ENCODE measurements at regions not wholly inside any gene's neighbourhood (a gene's known extent, or its start where the extent isn't known, plus 50 kb on each side); places are given as distances from the start of the nearest gene placed in this dataset.
"Not testable (repeated sequence)": the region's sequence is repeated elsewhere in the genome, so short reads cannot be mapped to it uniquely, and the experiment has no call there.

DNA sequence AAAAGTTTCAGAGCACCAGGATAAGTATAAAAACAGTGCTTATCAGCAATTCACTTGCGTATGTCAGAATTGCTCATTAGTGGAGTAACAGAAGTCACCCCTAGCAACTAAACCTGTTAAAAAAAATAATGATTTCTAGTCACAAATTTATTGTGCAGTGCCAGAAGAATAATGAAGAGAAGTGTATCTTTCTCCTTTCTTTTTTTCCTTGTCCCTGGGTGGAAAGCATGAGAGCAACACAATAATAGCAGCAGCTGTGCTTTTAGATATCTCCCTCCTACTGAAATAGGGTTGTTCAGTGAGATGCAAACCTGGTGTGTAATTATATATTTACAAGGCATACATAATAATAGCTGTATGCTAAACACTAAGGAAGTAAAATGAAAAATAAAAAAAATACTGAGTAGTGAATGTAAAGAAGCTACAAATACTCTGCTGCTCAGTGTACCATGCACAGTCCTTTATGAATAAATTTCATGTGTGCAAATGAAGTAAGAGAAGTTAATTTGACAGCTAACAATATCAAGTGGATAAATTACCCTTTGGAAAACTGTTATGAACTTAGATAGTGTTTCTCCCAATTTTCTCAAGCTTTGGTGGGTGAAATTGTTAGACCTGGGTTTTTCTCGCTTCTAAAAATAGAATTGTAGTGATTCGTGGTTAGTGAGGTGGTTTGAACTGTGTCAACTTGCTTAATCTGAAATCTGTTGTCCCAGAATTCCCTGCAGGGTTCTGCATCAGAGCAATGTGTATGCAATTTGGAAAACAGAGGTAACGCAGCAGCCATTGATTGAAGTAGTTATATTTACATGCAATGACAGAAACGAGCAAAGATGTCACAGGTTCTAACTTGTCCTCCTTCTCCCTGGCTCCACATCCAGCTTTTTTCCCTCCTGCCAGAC, 125.7 kb upstream of the NDST3 start:
- FAIRE-seq (no peak), DNase-seq (ENCODE audit: insufficient read length) (no peak)
- TF ChIP-seq POLR2AphosphoS5 (IDR thresholded peaks at IDR 0.05; ENCODE audit: low read depth, low read length) (no peak), TAF1 (IDR thresholded peaks at IDR 0.05; ENCODE audit: borderline replicate concordance, low read depth, low read length) (no peak), POLR2A (IDR thresholded peaks at IDR 0.05; ENCODE audit: low read depth, low read length) (no peak)

DNA sequence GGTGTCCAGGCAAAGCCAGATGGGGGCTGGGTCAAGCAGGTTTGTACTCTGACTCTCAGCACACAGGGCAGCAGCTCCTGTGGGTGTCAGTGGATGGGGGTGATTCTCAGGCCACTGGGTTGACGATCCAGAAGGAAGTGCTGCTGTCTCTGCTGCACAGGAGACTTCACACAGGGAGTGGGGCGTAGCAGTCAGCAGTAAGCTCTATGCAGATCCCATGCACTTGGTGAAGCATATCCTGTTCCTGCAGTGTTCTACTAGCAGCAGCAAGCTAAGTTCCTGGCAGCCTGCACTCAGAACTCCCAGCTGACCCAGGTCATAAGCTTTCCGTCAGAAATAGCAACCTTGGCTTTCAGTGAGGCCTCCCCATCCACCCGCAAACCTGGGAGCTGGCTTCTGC, 117.6 kb upstream of the NDST3 start:
- DNase-seq (ENCODE audit: insufficient read length) (no peak), FAIRE-seq (no peak)
- no peak for TF ChIP-seq POLR2AphosphoS5 (IDR thresholded peaks at IDR 0.05; ENCODE audit: low read depth, low read length)
- no peak for TF ChIP-seq POLR2A (IDR thresholded peaks at IDR 0.05; ENCODE audit: low read depth, low read length)
- TF ChIP-seq TAF1 (IDR thresholded peaks at IDR 0.05; ENCODE audit: borderline replicate concordance, low read depth, low read length): no peak

DNA sequence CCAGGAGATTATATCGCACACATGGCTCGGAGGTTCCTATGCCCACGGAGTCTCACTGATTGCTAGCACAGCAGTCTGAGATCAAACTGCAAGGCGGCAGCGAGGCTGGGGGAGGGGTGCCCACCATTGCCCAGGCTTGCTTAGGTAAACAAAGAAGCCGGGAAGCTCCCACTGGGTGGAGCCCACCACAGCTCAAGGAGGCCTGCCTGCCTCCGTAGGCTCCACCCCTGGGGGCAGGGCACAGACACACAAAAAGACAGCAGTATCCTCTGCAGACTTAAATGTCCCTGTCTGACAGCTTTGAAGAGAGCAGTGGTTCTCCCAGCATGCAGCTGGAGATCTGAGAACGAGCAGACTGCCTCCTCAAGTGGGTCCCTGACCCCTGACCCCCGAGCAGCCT, 112.0 kb upstream of the NDST3 start:
- FAIRE-seq; DNase-seq (ENCODE audit: insufficient read length): not testable (repeated sequence)

DNA sequence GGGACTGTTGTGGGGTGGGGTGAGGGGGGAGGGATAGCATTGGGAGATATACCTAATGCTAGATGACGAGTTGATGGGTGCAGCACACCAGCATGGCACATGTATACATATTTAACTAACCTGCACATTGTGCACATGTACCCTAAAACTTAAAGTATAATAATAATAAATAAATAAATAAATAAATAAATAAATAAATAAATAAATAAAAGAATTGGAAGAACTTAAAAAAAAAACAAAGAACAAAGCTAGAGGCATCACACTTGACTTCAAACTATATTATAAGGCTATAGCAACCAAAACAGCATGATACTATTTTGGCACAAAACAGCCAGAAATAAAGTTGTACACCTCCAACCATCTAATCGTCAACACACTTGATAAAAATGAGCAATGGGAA, 106.5 kb upstream of the NDST3 start:
- DNase-seq (ENCODE audit: insufficient read length); FAIRE-seq: not testable (repeated sequence)

DNA sequence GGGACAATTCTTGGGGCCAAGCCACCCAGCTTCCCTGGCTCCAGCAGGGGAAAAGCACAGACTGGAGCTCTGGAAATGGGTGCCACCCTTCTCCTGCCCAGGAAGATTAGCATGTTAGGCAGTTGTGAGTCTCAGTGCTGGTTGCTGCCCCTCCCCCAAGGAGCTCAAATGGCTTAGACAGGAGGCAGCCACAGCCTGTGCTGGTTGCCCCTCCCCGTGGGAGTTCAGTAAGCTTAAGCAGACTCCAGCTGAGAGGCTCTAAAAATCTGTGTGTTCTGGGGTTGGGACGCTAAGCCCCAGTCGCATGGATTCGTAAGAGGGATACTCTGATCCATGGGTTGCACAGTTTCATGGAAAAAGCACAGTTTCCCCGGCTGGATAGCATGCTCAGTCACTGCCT, 92.7 kb upstream of the NDST3 start:
- DNase-seq (ENCODE audit: insufficient read length) (no peak), FAIRE-seq (no peak)
- TF ChIP-seq POLR2AphosphoS5 (IDR thresholded peaks at IDR 0.05; ENCODE audit: low read depth, low read length) (no peak), POLR2A (IDR thresholded peaks at IDR 0.05; ENCODE audit: low read depth, low read length) (no peak), TAF1 (IDR thresholded peaks at IDR 0.05; ENCODE audit: borderline replicate concordance, low read depth, low read length) (no peak)

DNA sequence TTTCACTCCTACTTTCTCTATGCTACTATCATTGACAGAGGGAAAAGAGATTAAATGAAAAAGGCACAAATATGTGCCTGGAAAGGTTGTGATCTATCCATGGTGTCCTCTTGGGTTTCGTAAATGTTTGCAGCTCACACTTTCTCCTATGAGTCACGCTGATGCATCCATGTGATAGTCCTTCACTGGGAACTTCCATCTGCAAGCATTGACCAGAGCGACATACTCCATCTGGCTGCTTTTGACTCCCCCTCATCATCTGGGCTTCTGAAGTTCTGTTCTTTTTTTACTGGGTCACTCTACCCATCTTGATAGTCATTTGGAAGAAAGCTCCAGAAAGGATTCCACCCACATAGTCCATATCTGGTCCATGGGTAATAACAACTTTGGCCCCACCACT, 84.7 kb upstream of the NDST3 start:
- DNase-seq (ENCODE audit: insufficient read length) (no peak), FAIRE-seq (no peak)
- TF ChIP-seq POLR2A (IDR thresholded peaks at IDR 0.05; ENCODE audit: low read depth, low read length) (no peak), POLR2AphosphoS5 (IDR thresholded peaks at IDR 0.05; ENCODE audit: low read depth, low read length) (no peak), TAF1 (IDR thresholded peaks at IDR 0.05; ENCODE audit: borderline replicate concordance, low read depth, low read length) (no peak)

DNA sequence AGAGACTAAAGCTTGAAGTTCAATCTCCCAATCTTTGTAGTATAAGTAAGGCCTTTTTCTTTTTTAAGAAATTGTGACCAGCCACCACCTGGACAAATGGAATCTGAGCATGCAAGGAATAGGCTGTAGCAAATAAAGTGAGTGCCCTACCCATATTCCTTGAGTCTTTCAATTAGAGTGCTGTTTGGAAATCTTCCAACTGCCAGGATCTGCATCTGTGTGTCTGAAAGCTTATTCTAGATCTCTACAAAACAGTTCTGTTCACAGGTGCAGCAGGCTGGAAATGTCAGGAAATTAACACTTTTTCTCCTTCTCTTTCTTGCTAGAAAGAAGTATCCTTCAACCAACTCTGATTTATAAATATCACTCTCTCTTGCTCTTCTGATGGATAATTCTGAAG, 76.7 kb upstream of the NDST3 start:
- no peak for DNase-seq (ENCODE audit: insufficient read length)
- no peak for FAIRE-seq
- TF ChIP-seq POLR2AphosphoS5 (IDR thresholded peaks at IDR 0.05; ENCODE audit: low read depth, low read length) (no peak), TAF1 (IDR thresholded peaks at IDR 0.05; ENCODE audit: borderline replicate concordance, low read depth, low read length) (no peak), POLR2A (IDR thresholded peaks at IDR 0.05; ENCODE audit: low read depth, low read length) (no peak)

DNA sequence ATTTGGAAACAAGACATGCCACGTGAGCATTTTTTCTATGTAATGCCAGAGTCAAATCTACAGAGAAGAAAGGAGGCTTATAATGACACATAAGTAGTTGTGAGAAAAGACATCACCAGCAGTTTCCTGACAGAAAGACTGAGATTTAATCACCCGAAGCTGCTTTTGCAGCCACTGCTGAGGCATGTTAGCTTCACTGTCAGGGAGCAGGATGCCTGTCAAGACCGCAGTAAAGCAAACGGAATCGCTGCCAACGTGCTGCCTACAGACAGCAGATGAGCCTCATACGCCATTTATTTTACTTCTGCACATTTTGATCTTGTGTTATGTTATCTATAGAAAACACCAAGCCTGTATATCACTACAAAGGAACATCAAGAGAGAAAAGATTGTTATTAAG, 68.7 kb upstream of the NDST3 start:
- DNase-seq (ENCODE audit: insufficient read length): no peak
- no peak for FAIRE-seq
- no peak for TF ChIP-seq TAF1 (IDR thresholded peaks at IDR 0.05; ENCODE audit: borderline replicate concordance, low read depth, low read length)
- no peak for TF ChIP-seq POLR2AphosphoS5 (IDR thresholded peaks at IDR 0.05; ENCODE audit: low read depth, low read length)
- no peak for TF ChIP-seq POLR2A (IDR thresholded peaks at IDR 0.05; ENCODE audit: low read depth, low read length)

DNA sequence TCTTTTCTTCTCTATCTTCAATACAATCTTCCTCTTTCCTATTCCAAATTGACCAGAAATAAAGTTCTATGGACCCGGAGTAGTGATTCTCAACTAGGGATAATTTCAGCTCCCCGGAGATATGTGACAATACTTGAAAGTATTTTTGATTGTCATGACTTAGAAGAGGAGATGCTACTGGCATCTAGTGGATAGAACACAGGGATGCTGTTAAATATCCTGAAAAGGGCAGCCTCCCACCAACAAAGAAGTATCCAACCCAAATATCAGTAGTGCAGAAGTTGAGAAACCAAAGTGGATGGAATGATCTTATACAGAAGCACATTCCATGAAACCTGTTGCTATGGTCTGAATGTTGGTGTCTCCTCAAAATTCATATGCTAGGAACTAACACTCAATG, 65.7 kb upstream of the NDST3 start:
- no peak for FAIRE-seq
- TF ChIP-seq POLR2A (IDR thresholded peaks at IDR 0.05; ENCODE audit: low read depth, low read length) (no peak), POLR2AphosphoS5 (IDR thresholded peaks at IDR 0.05; ENCODE audit: low read depth, low read length) (no peak), TAF1 (IDR thresholded peaks at IDR 0.05; ENCODE audit: borderline replicate concordance, low read depth, low read length) (no peak)
- no peak for DNase-seq (ENCODE audit: insufficient read length)

DNA sequence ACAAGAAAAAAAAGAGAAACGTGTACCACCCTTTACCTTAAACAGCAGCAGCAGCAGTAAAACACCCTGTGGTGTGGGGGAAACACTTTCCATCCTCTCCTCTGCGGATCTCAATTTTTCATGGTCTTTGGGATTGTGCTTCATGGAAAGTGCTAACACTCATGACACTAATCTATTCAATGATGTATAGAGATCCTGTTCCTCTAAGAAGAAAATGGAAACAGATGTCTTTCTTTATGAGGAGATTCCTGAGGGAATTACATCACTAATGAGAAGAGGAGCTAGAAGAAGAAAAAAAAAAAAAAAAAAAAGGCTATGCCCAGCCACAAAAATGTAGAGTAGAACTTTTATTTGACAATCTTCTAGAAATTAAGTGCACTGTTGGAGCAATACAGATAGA, 62.9 kb upstream of the NDST3 start:
- FAIRE-seq (no peak), DNase-seq (ENCODE audit: insufficient read length) (no peak)
- TF ChIP-seq POLR2AphosphoS5 (IDR thresholded peaks at IDR 0.05; ENCODE audit: low read depth, low read length): no peak
- TF ChIP-seq TAF1 (IDR thresholded peaks at IDR 0.05; ENCODE audit: borderline replicate concordance, low read depth, low read length): no peak
- no peak for TF ChIP-seq POLR2A (IDR thresholded peaks at IDR 0.05; ENCODE audit: low read depth, low read length)

DNA sequence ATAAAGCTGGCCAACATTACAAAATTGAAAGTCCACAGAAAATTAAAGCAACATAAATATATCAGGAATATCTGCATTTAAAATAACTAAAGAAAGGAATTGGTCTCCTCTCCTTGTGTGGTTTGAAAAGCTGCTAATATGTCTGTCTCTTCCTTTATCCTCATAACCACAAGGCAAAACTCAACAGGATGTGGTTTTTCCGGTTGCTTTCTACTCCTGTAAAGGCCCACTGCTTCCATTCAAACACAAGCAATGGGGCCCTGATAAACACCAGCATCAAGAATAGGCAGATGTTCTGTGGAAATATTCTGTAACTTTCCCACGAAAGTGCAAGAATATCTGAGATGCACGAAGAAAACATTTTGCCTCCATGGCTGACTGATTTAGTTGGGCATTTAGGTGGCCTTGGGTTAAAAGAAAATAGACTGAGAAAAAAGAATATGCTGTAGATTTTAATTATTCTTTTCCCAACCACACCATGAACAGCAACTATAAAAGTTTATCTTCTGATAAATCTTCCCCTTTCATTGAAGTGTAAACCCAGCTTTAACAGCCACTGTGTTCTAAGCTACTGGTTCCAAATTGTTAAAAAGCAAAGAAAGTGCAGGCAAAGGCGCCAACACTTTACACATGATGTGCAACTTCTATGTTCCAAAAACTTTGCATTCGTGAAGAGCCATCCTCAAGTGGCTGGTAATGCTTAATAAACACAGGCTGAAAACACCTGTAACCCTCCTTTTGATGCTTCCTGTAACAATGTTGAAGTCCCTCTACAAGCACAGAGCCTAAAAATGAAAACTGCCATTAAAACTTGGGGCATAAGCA, 50.5 kb upstream of the NDST3 start:
- no peak for DNase-seq (ENCODE audit: insufficient read length)
- TF ChIP-seq POLR2AphosphoS5 (IDR thresholded peaks at IDR 0.05; ENCODE audit: low read depth, low read length) (no peak), POLR2A (IDR thresholded peaks at IDR 0.05; ENCODE audit: low read depth, low read length) (no peak), TAF1 (IDR thresholded peaks at IDR 0.05; ENCODE audit: borderline replicate concordance, low read depth, low read length) (no peak)
- FAIRE-seq: no peak

DNA sequence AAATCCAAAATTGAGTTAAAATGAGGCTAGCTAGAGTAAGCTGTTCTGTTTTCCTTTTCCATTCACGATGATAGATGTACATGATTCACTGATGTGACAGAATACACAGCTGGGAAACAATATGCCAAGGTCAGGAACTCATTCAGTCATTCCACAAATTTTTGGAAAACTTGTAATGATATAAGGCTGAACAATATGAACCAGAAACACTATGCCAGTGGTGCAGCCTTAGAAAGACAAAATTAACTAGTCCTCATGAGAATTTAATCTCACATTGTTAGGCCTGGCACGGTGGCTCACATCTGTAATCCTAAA, 50.0 kb upstream of the NDST3 start:
- TF ChIP-seq POLR2A (IDR thresholded peaks at IDR 0.05; ENCODE audit: low read depth, low read length) (no peak), POLR2AphosphoS5 (IDR thresholded peaks at IDR 0.05; ENCODE audit: low read depth, low read length) (no peak), TAF1 (IDR thresholded peaks at IDR 0.05; ENCODE audit: borderline replicate concordance, low read depth, low read length) (no peak)
- FAIRE-seq: no peak
- DNase-seq (ENCODE audit: insufficient read length): no peak
